COLO829 (cell line): ENCODE measurements at regions not wholly inside any gene's neighbourhood (a gene's known extent, or its start where the extent isn't known, plus 50 kb on each side); places are given as distances from the start of the nearest gene placed in this dataset.
"Not testable (repeated sequence)": the region's sequence is repeated elsewhere in the genome, so short reads cannot be mapped to it uniquely, and the experiment has no call there.

ENCODE experiments used
- DNase-seq: peaks from one replicate; pipeline ENCODE4 v3.0.0; 2012; ENCODE audit warnings: low spot score

- DNase-seq, result no peak
These were observed 150.7 kb upstream of the TLE3 start for GRCh38 chr15:70248116-70249025.

- no peak for DNase-seq
These were observed 149.6 kb upstream of the TLE3 start for GRCh38 chr15:70247281-70247680.

DNA sequence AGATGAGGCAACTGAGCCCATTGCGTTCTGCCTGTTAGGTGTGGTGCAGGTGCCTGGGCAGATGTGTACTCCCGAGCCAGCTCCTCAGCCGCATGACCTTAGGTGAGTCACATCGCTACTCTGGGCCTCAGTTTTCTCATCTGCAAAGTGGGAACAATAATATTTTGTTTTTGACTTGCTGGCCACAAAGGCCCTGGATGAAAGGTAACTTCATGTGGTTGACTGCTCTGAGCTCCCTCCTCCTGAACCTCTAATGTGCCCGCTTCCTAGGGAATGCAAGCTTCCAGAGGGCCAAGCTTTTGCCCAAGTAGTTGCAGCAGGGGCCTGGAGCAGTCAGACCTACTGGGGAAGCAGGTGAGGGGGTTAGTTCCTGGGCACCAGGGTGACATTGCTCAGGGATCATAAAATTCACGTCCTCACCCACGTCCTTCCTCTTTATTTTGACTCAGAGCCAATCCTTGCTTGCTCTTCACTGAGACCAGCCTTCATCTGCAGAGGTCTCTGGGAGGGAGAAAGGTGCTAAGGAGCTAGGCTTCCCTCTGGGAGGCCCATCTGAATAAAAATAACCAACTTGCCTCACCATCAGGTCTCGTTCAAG lies 149.0 kb upstream of the TLE3 start:
- no peak for DNase-seq

GRCh38 chr15:70245932-70246622 lies 148.4 kb upstream of the TLE3 start:
- DNase-seq, result peak; percentile 38

DNA sequence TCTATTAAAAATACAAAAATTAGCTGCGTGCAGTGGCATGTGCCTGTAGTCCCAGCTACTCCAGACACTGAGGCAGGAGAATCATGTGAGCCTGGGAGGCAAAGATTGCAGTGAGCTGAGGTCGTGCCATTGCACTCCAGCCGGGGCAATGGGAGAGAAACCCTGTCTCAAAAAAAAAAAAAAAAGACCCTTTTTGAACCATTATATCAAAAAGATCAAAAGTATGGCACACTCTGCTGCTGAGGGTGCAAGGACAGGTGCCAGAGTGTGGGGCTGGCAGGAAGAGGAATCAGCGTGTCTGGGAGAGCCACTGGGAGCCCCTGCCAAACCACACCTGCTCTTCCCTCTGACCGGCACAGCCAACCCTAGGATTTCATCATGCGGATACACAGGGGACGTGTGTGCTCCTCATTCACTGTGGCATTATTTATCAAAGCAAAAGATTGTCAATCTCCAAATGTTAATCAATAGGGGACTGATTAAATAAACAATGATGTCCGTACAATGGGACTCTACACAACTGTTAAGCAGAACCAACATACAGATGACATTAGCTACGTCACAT lies 147.3 kb upstream of the TLE3 start:
- DNase-seq, result no peak

GRCh38 chr15:70243686-70244540 lies 146.2 kb upstream of the TLE3 start:
- DNase-seq, result no peak

GRCh38 chr15:70242951-70243685 lies 145.4 kb upstream of the TLE3 start:
- DNase-seq, result no peak

GRCh38 chr15:70241561-70242320 lies 144.0 kb upstream of the TLE3 start:
- no peak for DNase-seq

DNA sequence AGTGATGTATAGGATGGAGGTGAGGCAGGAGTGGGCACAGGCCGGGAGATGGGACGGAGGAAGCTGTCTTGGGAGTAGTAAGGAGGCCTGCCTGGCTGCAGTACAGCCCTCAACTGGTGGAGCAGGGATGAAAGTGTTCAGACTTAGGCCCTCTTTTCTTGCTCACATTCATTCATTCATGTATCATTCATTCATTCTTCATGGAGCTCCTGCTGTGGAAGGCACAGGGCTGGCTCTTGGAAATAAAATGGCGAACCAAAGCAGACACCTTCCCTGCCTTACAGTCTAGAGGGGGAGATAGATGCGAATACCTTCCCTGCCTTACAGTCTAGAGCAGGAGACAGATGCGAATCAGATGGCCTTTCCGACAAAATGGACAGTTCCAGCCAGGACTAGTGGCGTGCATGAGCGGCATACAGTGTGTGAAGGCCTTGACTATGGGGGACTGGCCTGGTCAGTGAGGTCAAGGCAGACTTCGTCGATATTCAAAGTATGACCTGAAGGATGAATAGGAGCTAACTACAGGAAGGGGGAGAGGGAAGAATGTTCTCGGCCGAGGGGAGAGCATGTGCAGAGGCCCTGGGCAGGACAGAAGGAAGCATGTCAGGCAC lies 143.2 kb upstream of the TLE3 start:
- no peak for DNase-seq

- no peak for DNase-seq
These were observed 142.4 kb upstream of the TLE3 start for GRCh38 chr15:70240082-70240481.

DNA sequence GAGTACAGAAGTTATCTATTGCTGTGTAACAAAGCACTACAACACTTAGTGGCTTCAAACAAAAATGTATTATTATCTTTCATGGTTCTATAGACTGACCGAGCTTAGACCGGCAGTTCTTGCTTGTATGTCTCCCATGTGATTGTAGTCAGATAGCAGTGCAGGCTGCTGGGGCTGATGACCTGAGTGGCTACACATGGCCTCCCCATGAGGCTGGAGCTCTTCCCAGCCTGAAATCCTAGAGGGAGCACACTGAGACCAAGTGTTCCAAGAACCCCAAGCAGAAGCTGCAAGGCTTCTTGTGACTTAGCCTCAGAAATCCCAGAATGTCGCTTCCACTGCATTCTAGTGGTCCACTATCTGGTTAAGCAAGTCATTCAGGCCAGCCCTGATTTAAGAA lies 141.2 kb upstream of the TLE3 start:
- no peak for DNase-seq

DNA sequence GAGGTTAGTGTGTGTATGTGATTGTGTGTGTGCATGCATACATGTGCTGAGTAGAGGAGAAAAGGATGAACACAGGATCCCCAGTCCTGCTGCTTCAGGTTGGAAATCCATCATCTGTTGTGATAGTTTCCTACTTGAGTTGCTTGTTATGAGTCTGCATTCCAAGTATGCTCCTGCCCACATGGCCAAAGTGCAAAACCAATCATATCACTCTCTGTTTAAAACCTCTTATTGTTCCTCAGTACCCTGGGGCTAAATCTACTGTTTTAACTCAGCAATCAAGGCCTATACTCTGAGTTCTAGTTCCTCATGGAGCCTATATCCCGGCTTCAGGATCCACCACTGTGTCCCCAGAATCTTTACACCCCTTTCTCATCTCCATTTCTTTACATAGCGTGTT lies 139.9 kb upstream of the TLE3 start:
- no peak for DNase-seq

GRCh38 chr15:70236341-70237086 lies 138.8 kb upstream of the TLE3 start:
- DNase-seq, result no peak

DNA sequence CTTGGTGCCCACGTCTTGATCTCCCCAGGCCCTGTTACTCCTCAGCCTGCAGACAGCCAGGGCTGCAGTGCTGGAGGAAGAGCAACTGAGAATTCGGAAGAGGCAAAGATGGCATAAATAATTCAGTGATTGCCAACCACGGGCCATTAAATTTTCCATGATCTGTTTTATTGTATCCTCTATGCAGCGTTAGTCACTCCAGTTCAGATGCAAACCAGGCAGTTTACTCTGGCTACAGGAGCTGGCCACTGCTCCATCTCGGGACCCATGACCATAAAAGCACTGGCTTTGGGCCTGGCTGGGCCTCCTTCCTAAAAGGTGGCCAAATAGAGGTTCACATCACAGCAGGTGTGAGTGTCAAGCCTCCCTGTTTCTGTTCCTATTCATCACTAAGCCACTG lies 137.6 kb upstream of the TLE3 start:
- DNase-seq, result no peak

DNA sequence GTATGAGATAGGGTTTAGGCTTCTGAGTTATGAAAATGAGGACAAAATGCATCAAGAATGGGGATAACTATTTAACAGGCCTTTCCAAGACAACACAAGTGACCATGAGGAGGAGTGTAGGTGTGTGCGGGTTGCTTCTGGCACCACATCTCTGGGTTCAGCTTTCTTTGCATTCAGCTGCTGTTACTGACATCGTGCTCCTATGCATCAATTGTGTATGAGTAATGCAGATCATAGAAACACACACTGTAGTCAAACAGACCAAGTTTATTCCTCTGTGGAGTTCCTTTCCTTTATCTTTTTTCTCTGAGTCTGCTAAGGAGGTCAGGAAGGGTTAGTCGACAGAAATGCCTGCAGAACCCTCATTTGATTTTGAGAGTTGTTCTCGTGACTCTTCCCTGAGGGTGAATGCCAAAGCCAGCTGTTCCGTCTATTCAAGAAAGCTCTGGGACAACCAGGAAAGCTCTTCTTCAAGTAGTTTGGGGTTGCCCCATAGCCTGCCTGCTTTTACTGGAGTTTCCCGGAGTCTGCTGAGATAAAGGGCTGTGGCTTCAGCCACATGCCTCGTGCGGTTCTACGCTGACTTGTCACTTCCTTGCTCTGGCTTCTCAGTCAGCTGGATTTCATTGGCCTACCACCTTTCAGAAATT lies 136.7 kb upstream of the TLE3 start:
- no peak for DNase-seq

DNA sequence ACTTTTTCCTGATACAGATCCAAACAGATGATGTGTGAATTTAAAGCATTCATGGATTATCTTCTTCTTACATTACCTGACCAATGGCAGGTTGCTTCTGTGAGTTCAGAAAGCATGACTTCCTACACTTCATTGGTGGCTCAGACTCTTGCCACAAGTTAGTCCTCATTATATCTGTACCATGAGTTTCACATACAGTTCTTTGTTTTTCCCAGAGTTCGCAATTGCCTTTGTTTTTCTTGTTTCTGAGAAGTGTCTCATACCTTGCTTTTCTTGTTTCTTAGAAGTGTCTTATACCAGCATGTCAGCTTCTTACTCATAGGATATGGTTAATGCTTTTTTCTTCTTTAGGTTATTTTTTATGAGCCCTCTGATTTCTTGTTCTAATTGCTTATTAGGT lies 133.8 kb upstream of the TLE3 start:
- DNase-seq, result no peak

GRCh38 chr15:70227918-70228317 lies 130.2 kb upstream of the TLE3 start:
- DNase-seq, result not testable (repeated sequence)

DNA sequence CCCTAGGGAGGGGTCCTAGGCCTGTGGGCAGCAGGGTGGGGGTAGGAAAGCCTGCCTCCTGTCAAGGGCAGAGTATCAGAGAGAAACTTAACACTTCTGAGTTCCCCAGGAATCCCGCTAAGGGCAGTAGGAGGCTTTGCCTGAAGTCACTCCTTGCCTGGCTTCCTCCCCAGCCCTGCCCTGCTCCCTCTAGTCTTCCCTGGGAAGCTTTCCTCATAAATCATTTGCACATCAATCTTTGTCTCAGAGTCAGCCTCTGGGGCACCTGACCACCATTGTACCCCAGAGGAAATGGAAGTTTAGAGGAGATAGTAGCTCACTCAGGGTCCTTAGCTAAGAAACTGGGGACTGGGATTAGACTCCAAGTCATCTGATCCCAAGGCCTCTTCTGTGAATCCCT lies 129.4 kb upstream of the TLE3 start:
- no peak for DNase-seq
